Gastrocnemius medialis (tissue), 4 donors: ENCODE measurements at regions not wholly inside any gene's neighbourhood (a gene's known extent, or its start where the extent isn't known, plus 50 kb on each side); places are given as distances from the start of the nearest gene placed in this dataset.

Experiments used
- CTCF ChIP-seq, 5 experiments: fragments of 450-650 bp in 3 of 5; fragments of 200-600 bp in 2 of 5; sonication (generic) in 2 of 5; IDR thresholded peaks in 4 of 5; conservative IDR thresholded peaks in 1 of 5; 1 replicate in 4 of 5; 2 replicates in 1 of 5; pipeline ENCODE4 v1.5.1; 2016 to 2019; ENCODE audit warnings: antibody characterized with exemption in 5 of 5, mild to moderate bottlenecking in 3 of 5, moderate library complexity in 3 of 5
- POLR2A ChIP-seq, 2 donors: fragments of 450-650 bp; IDR thresholded peaks; one replicate each; pipeline ENCODE4 v1.6.1; 2017; ENCODE audit warnings: antibody characterized with exemption in 2 of 2, mild to moderate bottlenecking in 2 of 2, moderate library complexity in 2 of 2

- TF ChIP-seq CTCF (IDR thresholded peaks at IDR 0.05 in 4 of 5, conservative IDR thresholded peaks at IDR 0.05 in 1 of 5) (no peak), POLR2A (IDR thresholded peaks at IDR 0.05) (no peak)
Observed at GRCh38 chr4:186936496-186937375, 213.1 kb upstream of the FAT1 start.
